ENCODE measurements at regions not wholly inside any gene's neighbourhood (a gene's known extent, or its start where the extent isn't known, plus 50 kb on each side); places are given as distances from the start of the nearest gene placed in this dataset.
"Not testable (repeated sequence)": the region's sequence is repeated elsewhere in the genome, so short reads cannot be mapped to it uniquely, and the experiment has no call there.

- DNase-seq: no peak
These were observed 197.0 kb downstream of the TAF11L14 start for GRCh38 chr5:17831279-17831678.

GRCh38 chr5:17832949-17833745 lies 198.9 kb downstream of the TAF11L14 start:
- no peak for DNase-seq

GRCh38 chr5:17837757-17838156 lies 203.5 kb downstream of the TAF11L14 start:
- no peak for DNase-seq

GRCh38 chr5:17838469-17838868 lies 204.2 kb downstream of the TAF11L14 start:
- DNase-seq: no peak

GRCh38 chr5:17839848-17840247 lies 205.6 kb downstream of the TAF11L14 start:
- DNase-seq: no peak

- DNase-seq: no peak
These were observed 212.2 kb downstream of the TAF11L14 start for GRCh38 chr5:17846496-17846895.

- no peak for DNase-seq
These were observed 213.0 kb downstream of the TAF11L14 start for GRCh38 chr5:17847286-17847685.

GRCh38 chr5:17852111-17852510 lies 217.9 kb downstream of the TAF11L14 start:
- no peak for DNase-seq

GRCh38 chr5:17852740-17853139 lies 218.5 kb downstream of the TAF11L14 start:
- no peak for DNase-seq

- no peak for DNase-seq
These were observed 220.6 kb downstream of the TAF11L14 start for GRCh38 chr5:17854901-17855300.

- no peak for DNase-seq
These were observed 226.5 kb downstream of the TAF11L14 start for GRCh38 chr5:17860660-17861315.

GRCh38 chr5:17864903-17865302 lies 230.6 kb downstream of the TAF11L14 start:
- not testable (repeated sequence) for DNase-seq

- DNase-seq: not testable (repeated sequence)
These were observed 231.7 kb downstream of the TAF11L14 start for GRCh38 chr5:17865966-17866365.

- DNase-seq: peak; percentile 5
These were observed 237.9 kb downstream of the TAF11L14 start for GRCh38 chr5:17872204-17872603.

- no peak for DNase-seq
These were observed 244.3 kb downstream of the TAF11L14 start for GRCh38 chr5:17878541-17878940.

- peak; percentile 2 for DNase-seq
These were observed 245.0 kb downstream of the TAF11L14 start for GRCh38 chr5:17879276-17879675.

GRCh38 chr5:17880869-17881268 lies 246.6 kb downstream of the TAF11L14 start:
- no peak for DNase-seq

- DNase-seq: no peak
These were observed 248.7 kb downstream of the TAF11L14 start for GRCh38 chr5:17882760-17883488.

- DNase-seq: no peak
These were observed 253.9 kb downstream of the TAF11L14 start for GRCh38 chr5:17888155-17888554.

GRCh38 chr5:17890501-17890900 lies 256.2 kb downstream of the TAF11L14 start:
- DNase-seq: no peak

GRCh38 chr5:17891881-17892280 lies 257.6 kb downstream of the TAF11L14 start:
- DNase-seq: peak; percentile 24

- DNase-seq: no peak
These were observed 258.9 kb downstream of the TAF11L14 start for GRCh38 chr5:17893026-17893635.
